ENCODE measurements at regions not wholly inside any gene's neighbourhood (a gene's known extent, or its start where the extent isn't known, plus 50 kb on each side); places are given as distances from the start of the nearest gene placed in this dataset.

GRCh38 chr3:96039632-96040031, 774.8 kb upstream of the EPHA6 start:
- DNase-seq, result no peak

- no peak for DNase-seq
Observed at GRCh38 chr3:96059301-96059700, 755.1 kb upstream of the EPHA6 start.

GRCh38 chr3:96069065-96069464, 745.3 kb upstream of the EPHA6 start:
- no peak for DNase-seq

GRCh38 chr3:96070678-96071077, 743.7 kb upstream of the EPHA6 start:
- no peak for DNase-seq

GRCh38 chr3:96071097-96071496, 743.3 kb upstream of the EPHA6 start:
- DNase-seq, result no peak

GRCh38 chr3:96072226-96072625, 742.2 kb upstream of the EPHA6 start:
- no peak for DNase-seq

GRCh38 chr3:96083610-96084009, 730.8 kb upstream of the EPHA6 start:
- DNase-seq, result no peak

- no peak for DNase-seq
Observed at GRCh38 chr3:96086018-96086417, 728.4 kb upstream of the EPHA6 start.

- no peak for DNase-seq
Observed at GRCh38 chr3:96101006-96101560, 713.3 kb upstream of the EPHA6 start.

GRCh38 chr3:96106701-96107100, 707.7 kb upstream of the EPHA6 start:
- DNase-seq, result no peak

Measured in NCI-H2227 treated with DMSO at 0.1 percent for 48 hours (cell line).